Sigmoid colon (tissue), 6 donors: ENCODE measurements at regions not wholly inside any gene's neighbourhood (a gene's known extent, or its start where the extent isn't known, plus 50 kb on each side); places are given as distances from the start of the nearest gene placed in this dataset.

Experiments used
- DNase-seq: peaks from one replicate; pipeline ENCODE4 v3.0.0-alpha.2; 2019
- H3K27ac ChIP-seq, 4 donors: fragments of 200-600 bp; sonication (generic); one replicate each; pipeline ENCODE4 v1.5.1; 2016 to 2019; ENCODE audit warnings: mild to moderate bottlenecking in 1 of 4
- H3K27me3 ChIP-seq, 3 donors: fragments of 200-600 bp; sonication (generic); one replicate each; pipeline ENCODE4 v1.5.1; 2019; ENCODE audit warnings: mild to moderate bottlenecking in 1 of 3
- H3K36me3 ChIP-seq, 4 donors: fragments of 200-600 bp; sonication (generic); one replicate each; pipeline ENCODE4 v1.5.1; 2016 to 2019
- H3K4me1 ChIP-seq, 4 donors: fragments of 200-600 bp; sonication (generic); one replicate each; pipeline ENCODE4 v1.5.1; 2017 to 2019
- H3K4me3 ChIP-seq, 4 donors: fragments of 200-600 bp; sonication (generic); one replicate each; pipeline ENCODE4 v1.5.1; 2017 to 2019; ENCODE audit warnings: mild to moderate bottlenecking in 2 of 4, moderate library complexity in 1 of 4
- H3K9me3 ChIP-seq, 4 donors: fragments of 200-600 bp in 3 of 4; sonication (generic) in 3 of 4; one replicate each; pipeline versions ENCODE4 v1.5.1 to v1.6.1; 2013 to 2019
- EP300 ChIP-seq, 4 donors: sonication (generic); formaldehyde crosslinking; IDR thresholded peaks; one replicate each; pipeline ENCODE4 v1.6.1; 2017; ENCODE audit warnings: antibody characterized with exemption in 4 of 4
- POLR2A ChIP-seq, 2 donors: fragments of 450-650 bp; IDR thresholded peaks; one replicate each; pipeline ENCODE4 v1.6.1; 2016; ENCODE audit warnings: antibody characterized with exemption in 2 of 2, mild to moderate bottlenecking in 2 of 2, moderate library complexity in 2 of 2
- POLR2AphosphoS5 ChIP-seq, 4 donors: sonication (generic); formaldehyde crosslinking; IDR thresholded peaks; one replicate each; pipeline ENCODE4 v1.6.1; 2017; ENCODE audit warnings: antibody characterized with exemption in 4 of 4
- WGBS, 2 donors: extraction: QIAGEN DNeasy Blood & Tissue Kit; methylation state at CpG; one replicate each; pipeline ENCODE4 v1.1.7; 2013; 5-methylcytosine and 5-hydroxymethylcytosine counted together
- intact Hi-C: fragments of 100-400 bp; cut with DNase I; formaldehyde crosslinking; loops from one replicate; pipeline ENCODE4 v1.15.1; 2023
- TF ChIP-seq, protein P1 (sequence below), 4 experiments: fragments of 450-650 bp in 3 of 4; fragments of 200-600 bp in 1 of 4; IDR thresholded peaks; one replicate each; pipeline ENCODE4 v1.5.1; 2016 to 2019; ENCODE audit warnings: antibody characterized with exemption in 4 of 4, mild to moderate bottlenecking in 3 of 4, moderate library complexity in 2 of 4
- donor health status: healthy with polysubstance abuse.
- donor health status: healthy.

DNA sequence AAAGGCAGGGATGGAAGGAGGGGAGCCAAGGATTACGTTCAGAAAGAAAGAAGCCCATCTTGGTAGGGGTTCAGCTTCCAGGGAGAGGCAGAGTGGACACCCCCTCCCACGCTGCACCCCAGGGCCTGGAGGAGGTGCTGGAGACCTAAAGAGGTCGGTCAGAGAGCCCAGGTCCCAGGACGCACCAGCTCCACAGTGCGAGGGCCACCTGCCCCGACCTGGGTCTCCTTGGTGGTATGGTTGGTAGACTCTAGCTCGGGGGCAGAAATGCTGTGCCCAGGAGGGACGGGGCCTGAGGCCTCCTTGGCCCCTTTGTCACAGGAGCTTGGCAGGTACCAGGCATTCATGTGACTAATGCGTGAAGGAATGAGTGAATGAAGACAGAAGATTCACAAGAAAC lies 87.1 kb upstream of the RAB6C start:
- DNase-seq: no peak
- intact Hi-C loops: no loop called here
- no peaks in the 10 kb centered on the region for H3K4me1 ChIP-seq
- H3K27me3 ChIP-seq: peaks cover 0 to 7% (median 0%) of the 10 kb centered on the region in 3 donors
- WGBS, 2 donors: 73 to 85% methylated on average over 9 of the region's 9 CpGs
- TF ChIP-seq POLR2A (IDR thresholded peaks at IDR 0.05): no peak
- TF ChIP-seq POLR2AphosphoS5 (IDR thresholded peaks at IDR 0.05): no peak
- TF ChIP-seq, protein P1, sequence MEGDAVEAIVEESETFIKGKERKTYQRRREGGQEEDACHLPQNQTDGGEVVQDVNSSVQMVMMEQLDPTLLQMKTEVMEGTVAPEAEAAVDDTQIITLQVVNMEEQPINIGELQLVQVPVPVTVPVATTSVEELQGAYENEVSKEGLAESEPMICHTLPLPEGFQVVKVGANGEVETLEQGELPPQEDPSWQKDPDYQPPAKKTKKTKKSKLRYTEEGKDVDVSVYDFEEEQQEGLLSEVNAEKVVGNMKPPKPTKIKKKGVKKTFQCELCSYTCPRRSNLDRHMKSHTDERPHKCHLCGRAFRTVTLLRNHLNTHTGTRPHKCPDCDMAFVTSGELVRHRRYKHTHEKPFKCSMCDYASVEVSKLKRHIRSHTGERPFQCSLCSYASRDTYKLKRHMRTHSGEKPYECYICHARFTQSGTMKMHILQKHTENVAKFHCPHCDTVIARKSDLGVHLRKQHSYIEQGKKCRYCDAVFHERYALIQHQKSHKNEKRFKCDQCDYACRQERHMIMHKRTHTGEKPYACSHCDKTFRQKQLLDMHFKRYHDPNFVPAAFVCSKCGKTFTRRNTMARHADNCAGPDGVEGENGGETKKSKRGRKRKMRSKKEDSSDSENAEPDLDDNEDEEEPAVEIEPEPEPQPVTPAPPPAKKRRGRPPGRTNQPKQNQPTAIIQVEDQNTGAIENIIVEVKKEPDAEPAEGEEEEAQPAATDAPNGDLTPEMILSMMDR (IDR thresholded peaks at IDR 0.05): no peak
- no peak for TF ChIP-seq EP300 (IDR thresholded peaks at IDR 0.05)
- no peaks in the 10 kb centered on the region for H3K36me3 ChIP-seq
- H3K4me3 ChIP-seq: no peak overlapping the region
- H3K27ac ChIP-seq: no peak overlapping the region
- no peaks in the 10 kb centered on the region for H3K9me3 ChIP-seq

DNA sequence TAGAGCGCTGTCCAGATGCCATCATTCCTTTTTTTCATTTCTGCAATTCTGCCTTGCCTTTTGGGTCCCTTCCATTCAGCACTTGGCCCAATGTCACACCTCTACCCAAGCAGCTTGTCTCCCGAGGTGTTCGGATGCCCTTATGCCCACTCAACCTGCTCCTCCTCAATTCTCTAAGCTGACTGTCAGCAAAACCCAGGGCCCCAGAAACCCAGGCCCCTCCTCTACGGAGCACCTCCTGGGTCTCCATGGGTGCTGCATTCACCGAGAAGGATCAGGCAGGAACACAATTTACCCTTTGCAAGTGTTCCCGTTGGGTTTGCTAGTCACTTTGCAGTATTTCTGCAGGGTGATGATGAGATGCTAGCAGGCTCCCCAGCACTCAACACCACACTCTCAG lies 86.7 kb upstream of the RAB6C start:
- Histone ChIP-seq H3K27me3 (peaks cover 0 to 7% (median 0%) of the 10 kb centered on the region in 3 donors), H3K36me3 (no peaks in the 10 kb centered on the region), H3K4me3 (no peak overlapping the region), H3K27ac (no peak overlapping the region), H3K9me3 (no peaks in the 10 kb centered on the region), H3K4me1 (no peaks in the 10 kb centered on the region)
- 91 to 92% methylated on average over 6 of the region's 6 CpGs for WGBS, 2 donors
- DNase-seq: no peak
- TF ChIP-seq EP300 (IDR thresholded peaks at IDR 0.05) (no peak), POLR2A (IDR thresholded peaks at IDR 0.05) (no peak), POLR2AphosphoS5 (IDR thresholded peaks at IDR 0.05) (no peak)
- TF ChIP-seq, protein P1 (IDR thresholded peaks at IDR 0.05): no peak
- intact Hi-C loops: no loop called here

DNA sequence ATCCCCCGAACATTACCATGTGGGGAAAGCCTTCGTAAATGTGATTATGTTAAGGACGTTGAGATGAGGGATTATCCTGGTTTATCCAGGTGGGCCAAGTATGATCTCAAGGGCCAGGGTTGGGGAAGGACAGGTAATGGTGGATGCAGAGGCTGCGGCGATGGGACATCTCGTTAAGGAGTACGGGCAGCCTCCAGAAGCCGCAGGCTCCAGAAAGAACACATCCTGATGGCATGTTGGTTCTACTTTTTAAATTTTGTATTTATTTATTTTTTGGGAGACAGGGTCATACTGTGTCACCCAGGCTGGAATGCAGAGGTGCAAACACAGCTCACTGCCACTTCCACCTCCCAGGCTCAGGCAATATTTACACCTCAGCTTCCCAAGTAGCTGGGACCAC lies 86.2 kb upstream of the RAB6C start:
- DNase-seq: no peak
- 80 to 81% methylated on average over 8 of the region's 8 CpGs for WGBS, 2 donors
- intact Hi-C loops: no loop called here

DNA sequence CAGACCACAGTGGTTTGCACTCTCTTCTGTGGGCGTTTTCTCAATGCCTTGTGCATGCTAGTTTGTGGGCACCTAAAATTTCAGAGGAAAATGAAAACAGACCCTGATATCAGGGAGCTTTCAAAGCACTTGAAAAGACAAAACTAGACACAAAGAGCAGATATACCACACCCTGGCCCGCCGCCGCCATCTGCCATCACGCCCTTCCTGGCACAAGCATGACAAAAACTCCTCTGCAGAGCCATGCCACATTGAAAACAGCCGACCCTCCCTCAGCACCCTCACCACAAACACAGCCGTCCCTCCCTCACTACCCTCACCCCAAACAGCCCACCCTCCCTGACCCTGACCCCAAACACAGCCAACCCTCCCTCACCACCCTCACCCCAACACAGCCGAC lies 84.8 kb upstream of the RAB6C start:
- no peaks in the 10 kb centered on the region for H3K36me3 ChIP-seq
- intact Hi-C loops: no loop called here
- DNase-seq: no peak
- H3K4me3 ChIP-seq: no peak overlapping the region
- no peak overlapping the region for H3K27ac ChIP-seq
- peaks cover 0 to 7% (median 0%) of the 10 kb centered on the region in 3 donors for H3K27me3 ChIP-seq
- WGBS, 2 donors: 72 to 83% methylated on average over 8 of the region's 8 CpGs
- no peaks in the 10 kb centered on the region for H3K4me1 ChIP-seq
- TF ChIP-seq EP300 (IDR thresholded peaks at IDR 0.05): no peak
- no peak for TF ChIP-seq POLR2AphosphoS5 (IDR thresholded peaks at IDR 0.05)
- TF ChIP-seq, protein P1 (IDR thresholded peaks at IDR 0.05): no peak
- no peaks in the 10 kb centered on the region for H3K9me3 ChIP-seq

More for the DNA sequence above, 86.2 kb upstream of the RAB6C start:
- TF ChIP-seq, protein P1 (IDR thresholded peaks at IDR 0.05): no peak
- TF ChIP-seq EP300 (IDR thresholded peaks at IDR 0.05) (no peak), POLR2AphosphoS5 (IDR thresholded peaks at IDR 0.05) (no peak), POLR2A (IDR thresholded peaks at IDR 0.05) (no peak)
- no peaks in the 10 kb centered on the region for H3K36me3 ChIP-seq
- H3K4me1 ChIP-seq: no peaks in the 10 kb centered on the region
- no peaks in the 10 kb centered on the region for H3K9me3 ChIP-seq
- H3K27ac ChIP-seq: no peak overlapping the region
- peaks cover 0 to 7% (median 0%) of the 10 kb centered on the region in 3 donors for H3K27me3 ChIP-seq
- no peak overlapping the region for H3K4me3 ChIP-seq

DNA sequence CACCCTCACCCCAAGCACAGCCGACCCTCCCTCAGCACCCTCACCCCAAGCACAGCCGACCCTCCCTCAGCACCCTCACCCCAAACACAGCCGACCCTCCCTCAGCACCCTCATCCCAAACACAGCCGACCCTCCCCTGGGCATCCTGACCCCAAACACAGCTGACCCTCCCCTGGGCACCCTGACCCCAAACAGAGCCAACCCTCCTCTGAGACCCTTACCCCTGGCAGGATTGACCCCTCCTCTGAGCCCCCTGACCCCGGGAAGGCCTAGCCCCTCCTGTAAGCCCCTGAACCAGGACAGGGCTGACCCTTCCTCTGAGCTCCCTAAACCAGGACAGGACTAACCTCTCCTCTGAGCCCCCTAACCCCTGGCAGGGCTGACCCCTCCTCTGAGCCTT lies 84.4 kb upstream of the RAB6C start:
- Histone ChIP-seq H3K27me3 (peaks cover 0 to 7% (median 0%) of the 10 kb centered on the region in 3 donors), H3K9me3 (no peaks in the 10 kb centered on the region), H3K4me1 (no peaks in the 10 kb centered on the region), H3K36me3 (no peaks in the 10 kb centered on the region), H3K27ac (no peak overlapping the region), H3K4me3 (no peak overlapping the region)
- 82 to 84% methylated on average over 5 of the region's 5 CpGs for WGBS, 2 donors
- intact Hi-C loops: no loop called here
- no peak for DNase-seq
- TF ChIP-seq POLR2AphosphoS5 (IDR thresholded peaks at IDR 0.05) (no peak), POLR2A (IDR thresholded peaks at IDR 0.05) (no peak), EP300 (IDR thresholded peaks at IDR 0.05) (no peak)
- TF ChIP-seq, protein P1 (IDR thresholded peaks at IDR 0.05): no peak
